ENCODE measurements at regions not wholly inside any gene's neighbourhood (a gene's known extent, or its start where the extent isn't known, plus 50 kb on each side); places are given as distances from the start of the nearest gene placed in this dataset.

- no peak for DNase-seq
- intact Hi-C loops (cut with DNase I), result no loop called here
- Histone ChIP-seq H3K27me3 (no peaks in the 10 kb centered on the region), H3K4me1 (no peaks in the 10 kb centered on the region), H3K4me3 (no peak overlapping the region), H3K27ac (no peak overlapping the region), H3K9me3 (no peaks in the 10 kb centered on the region), H3K36me3 (no peaks in the 10 kb centered on the region)
- 33 to 68% methylated on average over 2 of the region's 2 CpGs for WGBS, 2 donors
- TF ChIP-seq POLR2A (IDR thresholded peaks at IDR 0.05), result no peak
- no peak for TF ChIP-seq CTCF (IDR thresholded peaks at IDR 0.05)
- no peak for TF ChIP-seq POLR2AphosphoS5 (IDR thresholded peaks at IDR 0.05)
- TF ChIP-seq EP300 (IDR thresholded peaks at IDR 0.05), result no peak
Measured at GRCh38 chr2:155315768-155316167, 617.3 kb downstream of the KCNJ3 start.

- no peaks in the 10 kb centered on the region for H3K9me3 ChIP-seq
- TF ChIP-seq EP300 (IDR thresholded peaks at IDR 0.05) (no peak), POLR2AphosphoS5 (IDR thresholded peaks at IDR 0.05) (no peak), POLR2A (IDR thresholded peaks at IDR 0.05) (no peak), CTCF (IDR thresholded peaks at IDR 0.05) (no peak)
- DNase-seq, result no peak
- intact Hi-C loops (cut with DNase I), result no loop called here
- no peaks in the 10 kb centered on the region for H3K36me3 ChIP-seq
- H3K4me1 ChIP-seq, result no peaks in the 10 kb centered on the region
- H3K27me3 ChIP-seq, result no peaks in the 10 kb centered on the region
- no peak overlapping the region for H3K27ac ChIP-seq
- 4 to 9% methylated on average over 3 of the region's 3 CpGs for WGBS, 2 donors
- H3K4me3 ChIP-seq, result no peak overlapping the region
Measured at GRCh38 chr2:155310589-155310988, 612.1 kb downstream of the KCNJ3 start.

- intact Hi-C loops (cut with DNase I), result no loop called here
- Histone ChIP-seq H3K4me3 (no peak overlapping the region), H3K27me3 (no peaks in the 10 kb centered on the region), H3K4me1 (no peaks in the 10 kb centered on the region), H3K27ac (no peak overlapping the region), H3K9me3 (no peaks in the 10 kb centered on the region), H3K36me3 (no peaks in the 10 kb centered on the region)
- TF ChIP-seq CTCF (IDR thresholded peaks at IDR 0.05) (no peak), EP300 (IDR thresholded peaks at IDR 0.05) (no peak), POLR2A (IDR thresholded peaks at IDR 0.05) (no peak), POLR2AphosphoS5 (IDR thresholded peaks at IDR 0.05) (no peak)
- WGBS, 2 donors, result 92% methylated on average over 1 of the region's 1 CpG
- no peak for DNase-seq
Measured at GRCh38 chr2:155309483-155309882, 611.0 kb downstream of the KCNJ3 start.

- no peak overlapping the region for H3K27ac ChIP-seq
- H3K4me1 ChIP-seq, result no peaks in the 10 kb centered on the region
- 68 to 74% methylated on average over 1 of the region's 1 CpG for WGBS, 2 donors
- H3K36me3 ChIP-seq, result no peaks in the 10 kb centered on the region
- no peaks in the 10 kb centered on the region for H3K27me3 ChIP-seq
- no peaks in the 10 kb centered on the region for H3K9me3 ChIP-seq
- no peak for TF ChIP-seq POLR2AphosphoS5 (IDR thresholded peaks at IDR 0.05)
- no peak for DNase-seq
- intact Hi-C loops (cut with DNase I), result no loop called here
- H3K4me3 ChIP-seq, result no peak overlapping the region
Measured at GRCh38 chr2:155308367-155309009, 610.0 kb downstream of the KCNJ3 start.

GRCh38 chr2:155301221-155301620 is 602.7 kb downstream of the KCNJ3 start:
- no peaks in the 10 kb centered on the region for H3K9me3 ChIP-seq
- TF ChIP-seq CTCF (IDR thresholded peaks at IDR 0.05), result no peak
- TF ChIP-seq POLR2AphosphoS5 (IDR thresholded peaks at IDR 0.05), result no peak
- TF ChIP-seq POLR2A (IDR thresholded peaks at IDR 0.05), result no peak
- no peak for TF ChIP-seq EP300 (IDR thresholded peaks at IDR 0.05)
- DNase-seq, result no peak
- H3K27me3 ChIP-seq, result no peaks in the 10 kb centered on the region
- intact Hi-C loops (cut with DNase I), result no loop called here
- H3K4me1 ChIP-seq, result no peaks in the 10 kb centered on the region
- H3K4me3 ChIP-seq, result no peak overlapping the region
- H3K36me3 ChIP-seq, result no peaks in the 10 kb centered on the region
- H3K27ac ChIP-seq, result no peak overlapping the region

All from sigmoid colon (tissue), 6 donors.